GM19328 (cell line): ENCODE measurements at regions not wholly inside any gene's neighbourhood (a gene's known extent, or its start where the extent isn't known, plus 50 kb on each side); places are given as distances from the start of the nearest gene placed in this dataset.
"Not testable (repeated sequence)": the region's sequence is repeated elsewhere in the genome, so short reads cannot be mapped to it uniquely, and the experiment has no call there.

Experiments
- ATAC-seq: cut with Tn5 transposase; IDR thresholded peaks from one replicate; pipeline ENCODE4 v1.9.1; 2021; ENCODE audit warnings: mild to moderate bottlenecking, moderate library complexity; ENCODE audit not compliant: unreplicated experiment

GRCh38 chr9:19660019-19660418, 128.8 kb downstream of the SLC24A2 start:
- no peak for ATAC-seq

GRCh38 chr9:19656704-19657103, 132.1 kb downstream of the SLC24A2 start:
- no peak for ATAC-seq

GRCh38 chr9:19651681-19652080, 137.2 kb downstream of the SLC24A2 start:
- ATAC-seq = no peak

GRCh38 chr9:19650312-19650711, 138.5 kb downstream of the SLC24A2 start:
- no peak for ATAC-seq

GRCh38 chr9:19649336-19650041, 139.3 kb downstream of the SLC24A2 start:
- ATAC-seq = no peak

GRCh38 chr9:19648672-19649071, 140.2 kb downstream of the SLC24A2 start:
- no peak for ATAC-seq

GRCh38 chr9:19643875-19644274, 145.0 kb downstream of the SLC24A2 start:
- ATAC-seq = no peak

GRCh38 chr9:19642256-19642655, 146.6 kb downstream of the SLC24A2 start:
- ATAC-seq = no peak

- ATAC-seq = no peak
Measured at GRCh38 chr9:19641046-19641445, 147.8 kb downstream of the SLC24A2 start.

- ATAC-seq = no peak
Measured at GRCh38 chr9:19640014-19640413, 148.8 kb downstream of the SLC24A2 start.

GRCh38 chr9:19637084-19637483, 151.8 kb downstream of the SLC24A2 start:
- no peak for ATAC-seq

GRCh38 chr9:19634881-19635280, 154.0 kb downstream of the SLC24A2 start:
- ATAC-seq = no peak

- no peak for ATAC-seq
Measured at GRCh38 chr9:19631181-19631580, 157.7 kb downstream of the SLC24A2 start.

GRCh38 chr9:19630760-19631159, 158.1 kb downstream of the SLC24A2 start:
- ATAC-seq = no peak

- no peak for ATAC-seq
Measured at GRCh38 chr9:19629488-19629887, 159.3 kb downstream of the SLC24A2 start.

GRCh38 chr9:19625426-19625825, 163.4 kb downstream of the SLC24A2 start:
- not testable (repeated sequence) for ATAC-seq

GRCh38 chr9:19624519-19624918, 164.3 kb downstream of the SLC24A2 start:
- ATAC-seq = no peak

GRCh38 chr9:19623941-19624340, 164.9 kb downstream of the SLC24A2 start:
- ATAC-seq = no peak

- no peak for ATAC-seq
Measured at GRCh38 chr9:19620326-19620725, 168.5 kb downstream of the SLC24A2 start.

- no peak for ATAC-seq
Measured at GRCh38 chr9:19619221-19619620, 169.6 kb downstream of the SLC24A2 start.

GRCh38 chr9:19618816-19619215, 170.0 kb downstream of the SLC24A2 start:
- ATAC-seq = no peak

GRCh38 chr9:19615036-19615624, 173.7 kb downstream of the SLC24A2 start:
- ATAC-seq = no peak

GRCh38 chr9:19614294-19614693, 174.5 kb downstream of the SLC24A2 start:
- no peak for ATAC-seq
